SU-DHL-6 (cell line): ENCODE measurements at regions not wholly inside any gene's neighbourhood (a gene's known extent, or its start where the extent isn't known, plus 50 kb on each side); places are given as distances from the start of the nearest gene placed in this dataset.

Source experiments
- H2AFZ ChIP-seq: fragments of 200-600 bp; sonication (generic); 2 replicates; pipeline ENCODE4 v1.6.1; 2014; ENCODE audit warnings: low read depth, mild to moderate bottlenecking, moderate library complexity, mixed read lengths, antibody characterized with exemption, low read length; ENCODE audit not compliant: severe bottlenecking
- H3F3A ChIP-seq: fragments of 200-600 bp; shearing (Covaris generic); 2 replicates; pipeline ENCODE4 v1.6.0; 2016; ENCODE audit warnings: antibody characterized with exemption, mild to moderate bottlenecking; ENCODE audit not compliant: insufficient read depth
- H3K27ac ChIP-seq: fragments of 200-600 bp; sonication (generic); 2 replicates; pipeline ENCODE4 v1.5.1; 2016; ENCODE audit warnings: low read depth, mild to moderate bottlenecking, low read length, moderate library complexity, mixed read lengths
- H3K27me3 ChIP-seq: fragments of 200-600 bp; sonication (generic), shearing (Covaris generic); 2 replicates; pipeline ENCODE4 v1.6.0; 2014; ENCODE audit warnings: mild to moderate bottlenecking, low read length
- H3K36me3 ChIP-seq: fragments of 200-600 bp; sonication (generic); 2 replicates; pipeline ENCODE4 v1.6.1; 2014; ENCODE audit warnings: mild to moderate bottlenecking, low read length, mixed read lengths
- H3K4me2 ChIP-seq: fragments of 300-600, 200-600 bp; shearing (Covaris generic), sonication (generic); 2 replicates; pipeline ENCODE4 v1.6.0; 2014; ENCODE audit warnings: low read length, low read depth, mild to moderate bottlenecking; ENCODE audit not compliant: poor library complexity, severe bottlenecking
- H3K4me3 ChIP-seq: fragments of 200-600 bp; sonication (generic); 2 replicates; pipeline ENCODE4 v1.5.1; 2014; ENCODE audit warnings: antibody characterized with exemption, low read length, mild to moderate bottlenecking, mixed read lengths; ENCODE audit not compliant: insufficient read depth, poor library complexity, severe bottlenecking
- H3K79me2 ChIP-seq: fragments of 200-600 bp; sonication (generic); 2 replicates; pipeline ENCODE4 v1.6.1; 2014; ENCODE audit warnings: mild to moderate bottlenecking, low read length, moderate library complexity; ENCODE audit not compliant: insufficient read depth
- H3K9ac ChIP-seq: fragments of 200-600 bp; sonication (generic); 2 replicates; pipeline ENCODE4 v1.7.0; 2014; ENCODE audit warnings: mild to moderate bottlenecking, low read length
- H3K9me2 ChIP-seq: fragments of 200-600 bp; sonication (generic); replicated peaks from 2 replicates; pipeline ENCODE4 v1.6.1; 2014; ENCODE audit warnings: low read length; ENCODE audit not compliant: insufficient read depth
- H3K9me3 ChIP-seq: fragments of 200-600 bp; sonication (generic); 2 replicates; pipeline ENCODE4 v1.6.1; 2014; ENCODE audit warnings: low read length, mixed read lengths; ENCODE audit not compliant: insufficient read depth
- H4K20me1 ChIP-seq: fragments of 200-600 bp; sonication (generic); 2 replicates; pipeline ENCODE4 v1.6.1; 2014; ENCODE audit warnings: low read depth, mild to moderate bottlenecking, antibody characterized with exemption, low read length, moderate library complexity, mixed read lengths
- CTCF ChIP-seq: fragments of 200-600 bp; sonication (generic); IDR thresholded peaks from one replicate; pipeline ENCODE4 v1.5.1; 2017; ENCODE audit warnings: antibody characterized with exemption, mild to moderate bottlenecking, low read length, moderate library complexity; ENCODE audit not compliant: insufficient read depth, poor library complexity, severe bottlenecking
- EZH2phosphoT487 ChIP-seq: fragments of 200-600 bp; sonication (generic), shearing (Covaris generic); conservative IDR thresholded peaks from 2 replicates; pipeline ENCODE4 v1.6.1; 2018; ENCODE audit warnings: mild to moderate bottlenecking, antibody characterized with exemption, low read length, moderate library complexity, mixed read lengths

- H3K4me3 ChIP-seq: no peak overlapping the region
- TF ChIP-seq EZH2phosphoT487: no peak
- no peak for TF ChIP-seq CTCF
- no peak overlapping the region for H3K27ac ChIP-seq
- no peaks in the 10 kb centered on the region for H3K9me2 ChIP-seq
- H3K36me3 ChIP-seq: no peaks in the 10 kb centered on the region
- H2AFZ ChIP-seq: no peak overlapping the region
- H4K20me1 ChIP-seq: no peaks in the 10 kb centered on the region
- H3K79me2 ChIP-seq: no peaks in the 10 kb centered on the region
- H3K9ac ChIP-seq: no peak overlapping the region
- no peaks in the 10 kb centered on the region for H3K27me3 ChIP-seq
- H3F3A ChIP-seq: no peaks in the 10 kb centered on the region
- no peaks in the 10 kb centered on the region for H3K9me3 ChIP-seq
- H3K4me2 ChIP-seq: no peak overlapping the region
Observed at GRCh38 chr14:30132196-30132595, 204.5 kb upstream of the PRKD1 start.

GRCh38 chr14:30134936-30135335, 207.3 kb upstream of the PRKD1 start:
- no peak overlapping the region for H3K4me3 ChIP-seq
- no peak for TF ChIP-seq EZH2phosphoT487
- TF ChIP-seq CTCF: no peak
- no peaks in the 10 kb centered on the region for H4K20me1 ChIP-seq
- H3K36me3 ChIP-seq: no peaks in the 10 kb centered on the region
- H3K9me2 ChIP-seq: no peaks in the 10 kb centered on the region
- H3K9ac ChIP-seq: no peak overlapping the region
- H3F3A ChIP-seq: no peaks in the 10 kb centered on the region
- H3K4me2 ChIP-seq: no peak overlapping the region
- no peak overlapping the region for H2AFZ ChIP-seq
- no peak overlapping the region for H3K27ac ChIP-seq
- H3K9me3 ChIP-seq: no peaks in the 10 kb centered on the region
- no peaks in the 10 kb centered on the region for H3K27me3 ChIP-seq
- no peaks in the 10 kb centered on the region for H3K79me2 ChIP-seq

DNA sequence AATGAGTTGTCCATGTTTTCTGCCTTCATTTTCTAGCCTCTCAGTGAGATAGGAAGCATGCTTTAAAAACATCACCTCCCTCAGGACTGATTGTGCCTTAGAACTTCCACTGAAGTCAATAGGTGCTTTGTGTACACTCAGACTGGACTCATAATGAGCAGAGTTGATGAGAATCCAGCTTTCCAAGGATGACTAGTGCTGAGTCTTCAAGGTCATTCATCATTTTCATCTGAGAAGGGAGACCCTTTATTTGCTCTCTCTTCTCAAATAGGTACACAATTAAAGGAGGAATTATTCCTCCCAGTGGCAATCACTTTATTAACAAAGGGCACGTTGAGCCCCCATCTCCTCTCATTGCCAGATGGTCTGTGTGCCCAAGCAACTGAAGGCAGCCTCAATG, 210.9 kb upstream of the PRKD1 start:
- Histone ChIP-seq H3K9me2 (no peaks in the 10 kb centered on the region), H3F3A (no peaks in the 10 kb centered on the region), H3K4me3 (no peak overlapping the region), H4K20me1 (no peaks in the 10 kb centered on the region), H3K4me2 (no peak overlapping the region), H3K79me2 (no peaks in the 10 kb centered on the region), H3K36me3 (no peaks in the 10 kb centered on the region), H2AFZ (no peak overlapping the region), H3K27me3 (no peaks in the 10 kb centered on the region), H3K9me3 (no peaks in the 10 kb centered on the region), H3K27ac (no peak overlapping the region), H3K9ac (no peak overlapping the region)
- TF ChIP-seq EZH2phosphoT487 (no peak), CTCF (no peak)
